ENCODE measurements at regions not wholly inside any gene's neighbourhood (a gene's known extent, or its start where the extent isn't known, plus 50 kb on each side); places are given as distances from the start of the nearest gene placed in this dataset.

- H3K27ac ChIP-seq (ENCODE audit: low read depth, low read length) = no peak overlapping the region
- no peak for TF ChIP-seq CTCF (IDR thresholded peaks at IDR 0.05; ENCODE audit: low read depth, low read length, poor library complexity, severe bottlenecking)
- H3K9me3 ChIP-seq (ENCODE audit: control insufficient read depth, insufficient read depth, low read length) = no peaks in the 10 kb centered on the region
- H3K27me3 ChIP-seq (ENCODE audit: control insufficient read depth, low read length) = no peaks in the 10 kb centered on the region
- no peaks in the 10 kb centered on the region for H3F3A ChIP-seq (ENCODE audit: control insufficient read depth, insufficient read depth)
- no peaks in the 10 kb centered on the region for H4K20me1 ChIP-seq (ENCODE audit: control insufficient read depth, insufficient read depth, low read depth, low read length)
- no peaks in the 10 kb centered on the region for H3K79me2 ChIP-seq (ENCODE audit: control insufficient read depth, low read length)
- H3K4me3 ChIP-seq (ENCODE audit: low read length) = no peak overlapping the region
- H3K9me2 ChIP-seq (replicated peaks; ENCODE audit: control insufficient read depth, low read length) = no peaks in the 10 kb centered on the region
- H3K4me1 ChIP-seq (ENCODE audit: control insufficient read depth, low read length) = no peaks in the 10 kb centered on the region
- H3K4me2 ChIP-seq (ENCODE audit: low read length) = no peak overlapping the region
- H3K36me3 ChIP-seq (ENCODE audit: control insufficient read depth, low read length) = no peaks in the 10 kb centered on the region
These were observed 258.6 kb downstream of the FNDC1 start for GRCh38 chr6:159427771-159428170.

GRCh38 chr6:159427335-159427734 is 258.1 kb downstream of the FNDC1 start:
- no peaks in the 10 kb centered on the region for H3K4me1 ChIP-seq (ENCODE audit: control insufficient read depth, low read length)
- no peaks in the 10 kb centered on the region for H3K79me2 ChIP-seq (ENCODE audit: control insufficient read depth, low read length)
- H3K4me2 ChIP-seq (ENCODE audit: low read length) = no peak overlapping the region
- H3K9me3 ChIP-seq (ENCODE audit: control insufficient read depth, insufficient read depth, low read length) = no peaks in the 10 kb centered on the region
- H3K9me2 ChIP-seq (replicated peaks; ENCODE audit: control insufficient read depth, low read length) = no peaks in the 10 kb centered on the region
- no peak overlapping the region for H3K4me3 ChIP-seq (ENCODE audit: low read length)
- no peak overlapping the region for H3K27ac ChIP-seq (ENCODE audit: low read depth, low read length)
- H3F3A ChIP-seq (ENCODE audit: control insufficient read depth, insufficient read depth) = no peaks in the 10 kb centered on the region
- H3K36me3 ChIP-seq (ENCODE audit: control insufficient read depth, low read length) = no peaks in the 10 kb centered on the region
- TF ChIP-seq CTCF (IDR thresholded peaks at IDR 0.05; ENCODE audit: low read depth, low read length, poor library complexity, severe bottlenecking) (no peak), EZH2phosphoT487 (IDR thresholded peaks at IDR 0.05; ENCODE audit: borderline replicate concordance, low read length) (no peak)
- no peaks in the 10 kb centered on the region for H4K20me1 ChIP-seq (ENCODE audit: control insufficient read depth, insufficient read depth, low read depth, low read length)
- H3K27me3 ChIP-seq (ENCODE audit: control insufficient read depth, low read length) = no peaks in the 10 kb centered on the region

- H4K20me1 ChIP-seq (ENCODE audit: control insufficient read depth, insufficient read depth, low read depth, low read length) = no peaks in the 10 kb centered on the region
- H3K79me2 ChIP-seq (ENCODE audit: control insufficient read depth, low read length) = no peaks in the 10 kb centered on the region
- H3K4me3 ChIP-seq (ENCODE audit: low read length) = no peak overlapping the region
- H3K9me3 ChIP-seq (ENCODE audit: control insufficient read depth, insufficient read depth, low read length) = no peaks in the 10 kb centered on the region
- no peaks in the 10 kb centered on the region for H3K36me3 ChIP-seq (ENCODE audit: control insufficient read depth, low read length)
- H3K27me3 ChIP-seq (ENCODE audit: control insufficient read depth, low read length) = no peaks in the 10 kb centered on the region
- H3K4me2 ChIP-seq (ENCODE audit: low read length) = no peak overlapping the region
- no peak overlapping the region for H3K27ac ChIP-seq (ENCODE audit: low read depth, low read length)
- H3K9me2 ChIP-seq (replicated peaks; ENCODE audit: control insufficient read depth, low read length) = no peaks in the 10 kb centered on the region
- H3F3A ChIP-seq (ENCODE audit: control insufficient read depth, insufficient read depth) = no peaks in the 10 kb centered on the region
- TF ChIP-seq EZH2phosphoT487 (IDR thresholded peaks at IDR 0.05; ENCODE audit: borderline replicate concordance, low read length) (no peak), CTCF (IDR thresholded peaks at IDR 0.05; ENCODE audit: low read depth, low read length, poor library complexity, severe bottlenecking) (no peak)
- no peaks in the 10 kb centered on the region for H3K4me1 ChIP-seq (ENCODE audit: control insufficient read depth, low read length)
These were observed 256.2 kb downstream of the FNDC1 start for GRCh38 chr6:159425421-159425820.
